ENCODE measurements at regions not wholly inside any gene's neighbourhood (a gene's known extent, or its start where the extent isn't known, plus 50 kb on each side); places are given as distances from the start of the nearest gene placed in this dataset.

DNA sequence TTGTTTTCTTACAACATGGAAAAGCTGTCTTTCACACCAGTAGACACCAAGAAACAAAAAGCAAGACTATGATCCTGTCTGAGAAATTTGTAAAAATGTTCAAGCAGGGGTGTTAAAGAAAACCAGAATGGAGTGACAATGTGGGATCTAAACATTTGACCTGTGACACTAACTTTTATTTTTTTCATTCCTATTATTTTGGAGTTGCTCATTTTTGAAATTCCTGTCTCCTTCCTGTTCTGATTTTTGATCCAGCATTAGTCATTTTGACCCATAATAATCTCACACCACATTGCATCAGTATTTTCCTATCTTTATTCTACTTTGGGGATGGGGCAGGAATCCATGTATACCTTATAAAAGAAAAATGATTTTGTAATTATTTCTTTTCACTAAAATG is 164.2 kb downstream of the DLEU7 start:
- TF ChIP-seq, protein P1, sequence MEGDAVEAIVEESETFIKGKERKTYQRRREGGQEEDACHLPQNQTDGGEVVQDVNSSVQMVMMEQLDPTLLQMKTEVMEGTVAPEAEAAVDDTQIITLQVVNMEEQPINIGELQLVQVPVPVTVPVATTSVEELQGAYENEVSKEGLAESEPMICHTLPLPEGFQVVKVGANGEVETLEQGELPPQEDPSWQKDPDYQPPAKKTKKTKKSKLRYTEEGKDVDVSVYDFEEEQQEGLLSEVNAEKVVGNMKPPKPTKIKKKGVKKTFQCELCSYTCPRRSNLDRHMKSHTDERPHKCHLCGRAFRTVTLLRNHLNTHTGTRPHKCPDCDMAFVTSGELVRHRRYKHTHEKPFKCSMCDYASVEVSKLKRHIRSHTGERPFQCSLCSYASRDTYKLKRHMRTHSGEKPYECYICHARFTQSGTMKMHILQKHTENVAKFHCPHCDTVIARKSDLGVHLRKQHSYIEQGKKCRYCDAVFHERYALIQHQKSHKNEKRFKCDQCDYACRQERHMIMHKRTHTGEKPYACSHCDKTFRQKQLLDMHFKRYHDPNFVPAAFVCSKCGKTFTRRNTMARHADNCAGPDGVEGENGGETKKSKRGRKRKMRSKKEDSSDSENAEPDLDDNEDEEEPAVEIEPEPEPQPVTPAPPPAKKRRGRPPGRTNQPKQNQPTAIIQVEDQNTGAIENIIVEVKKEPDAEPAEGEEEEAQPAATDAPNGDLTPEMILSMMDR (conservative IDR thresholded peaks at IDR 0.05; ENCODE audit: low read depth, low read length) = no peak
- no peak for TF ChIP-seq EZH2 (IDR thresholded peaks at IDR 0.05; ENCODE audit: borderline replicate concordance, low read depth, low read length, poor library complexity, severe bottlenecking)
